ENCODE measurements at regions not wholly inside any gene's neighbourhood (a gene's known extent, or its start where the extent isn't known, plus 50 kb on each side); places are given as distances from the start of the nearest gene placed in this dataset.

- TF ChIP-seq EP300 (conservative IDR thresholded peaks at IDR 0.05; ENCODE audit: poor library complexity, severe bottlenecking) (no peak), CTCF (IDR thresholded peaks at IDR 0.05; ENCODE audit: poor library complexity, severe bottlenecking) (no peak), EZH2 (IDR thresholded peaks at IDR 0.05; ENCODE audit: borderline replicate concordance, insufficient read depth, low read length, poor library complexity, severe bottlenecking) (no peak), TAF1 (IDR thresholded peaks at IDR 0.05; ENCODE audit: low read depth) (no peak), REST (IDR thresholded peaks at IDR 0.05; ENCODE audit: borderline replicate concordance) (no peak), RAD21 (conservative IDR thresholded peaks at IDR 0.05) (no peak), POLR2AphosphoS5 (IDR thresholded peaks at IDR 0.05) (no peak), SMC3 (conservative IDR thresholded peaks at IDR 0.05; ENCODE audit: poor library complexity) (no peak)
Observed at GRCh38 chr1:30656171-30656940, 67.0 kb downstream of the MATN1 start.

Data from neural cell (in vitro differentiated cells).